Hypothalamus (tissue), 51 donors: ENCODE measurements at regions not wholly inside any gene's neighbourhood (a gene's known extent, or its start where the extent isn't known, plus 50 kb on each side); places are given as distances from the start of the nearest gene placed in this dataset.

Experiments
- DNase-seq, 51 donors: peaks; one replicate each; lab custom pipeline; 2025; lab: John Stamatoyannopoulos, UW

- DNase-seq: no peak
Measured at GRCh38 chr1:170310014-170310405, 164.3 kb downstream of the NTMT2 start.

- no peak for DNase-seq
Measured at GRCh38 chr1:170310951-170311350, 165.2 kb downstream of the NTMT2 start.

- no peak for DNase-seq
Measured at GRCh38 chr1:170313306-170313705, 167.5 kb downstream of the NTMT2 start.

GRCh38 chr1:170316270-170316669, 170.5 kb downstream of the NTMT2 start:
- DNase-seq: no peak

GRCh38 chr1:170318141-170318540, 172.4 kb downstream of the NTMT2 start:
- no peak for DNase-seq

- DNase-seq: no peak
Measured at GRCh38 chr1:170318736-170319135, 173.0 kb downstream of the NTMT2 start.

- DNase-seq: no peak
Measured at GRCh38 chr1:170321113-170321512, 175.4 kb downstream of the NTMT2 start.

GRCh38 chr1:170326186-170326585, 180.4 kb downstream of the NTMT2 start:
- DNase-seq: no peak

- no peak for DNase-seq
Measured at GRCh38 chr1:170332801-170333200, 187.0 kb downstream of the NTMT2 start.

GRCh38 chr1:170337413-170337994, 191.7 kb downstream of the NTMT2 start:
- no peak for DNase-seq

- no peak for DNase-seq
Measured at GRCh38 chr1:170339534-170339933, 192.4 kb upstream of the GORAB start.

GRCh38 chr1:170340308-170340707, 191.7 kb upstream of the GORAB start:
- DNase-seq: no peak

GRCh38 chr1:170351366-170351946, 180.5 kb upstream of the GORAB start:
- DNase-seq: no peak

- DNase-seq: no peak
Measured at GRCh38 chr1:170354246-170354645, 177.7 kb upstream of the GORAB start.

GRCh38 chr1:170354690-170355089, 177.3 kb upstream of the GORAB start:
- DNase-seq: no peak

- DNase-seq: no peak
Measured at GRCh38 chr1:170355267-170355801, 176.6 kb upstream of the GORAB start.

- no peak for DNase-seq
Measured at GRCh38 chr1:170356585-170356984, 175.4 kb upstream of the GORAB start.

- DNase-seq: no peak
Measured at GRCh38 chr1:170357750-170358149, 174.2 kb upstream of the GORAB start.

GRCh38 chr1:170360601-170361000, 171.4 kb upstream of the GORAB start:
- DNase-seq: no peak

GRCh38 chr1:170365331-170365730, 166.6 kb upstream of the GORAB start:
- DNase-seq: no peak

GRCh38 chr1:170366980-170367379, 165.0 kb upstream of the GORAB start:
- no peak for DNase-seq

- no peak for DNase-seq
Measured at GRCh38 chr1:170367615-170368014, 164.4 kb upstream of the GORAB start.

- no peak for DNase-seq
Measured at GRCh38 chr1:170369000-170369399, 163.0 kb upstream of the GORAB start.
